A549 (cell line): ENCODE measurements at regions not wholly inside any gene's neighbourhood (a gene's known extent, or its start where the extent isn't known, plus 50 kb on each side); places are given as distances from the start of the nearest gene placed in this dataset.

Experiments used
- ATAC-seq, 2 experiments: fragments of 200-7000 bp in 1 of 2; fragments of >200 bp in 1 of 2; cut with Nextera tagmentation in 1 of 2; cut with Tn5 transposase in 1 of 2; 3 replicates each; pipeline versions ENCODE4 v1.8.0 to v1.9.1; 2018 to 2020; ENCODE audit warnings: mild to moderate bottlenecking in 1 of 2, moderate library complexity in 1 of 2
- CTCF ChIA-PET: fragments of 300-600 bp; sonication (Branson Sonifier 250); formaldehyde crosslinking; extraction: SDS; loops from one replicate; lab custom pipeline; 2021; ENCODE audit warnings: antibody characterized with exemption, inconsistent platforms; lab: Yijun Ruan, JAX
- POLR2A ChIA-PET: fragments of 350-600 bp; formaldehyde crosslinking; extraction: SDS; loops from one replicate; lab custom pipeline; 2021; ENCODE audit warnings: antibody characterized with exemption, inconsistent platforms; lab: Yijun Ruan, JAX
- DNase-seq, 2 experiments: peaks; one replicate each; pipeline versions ENCODE4 v3.0.0 to v3.0.0-alpha.2; 2011 to 2016; ENCODE audit warnings: low read depth in 1 of 2, low spot score in 1 of 2
- FAIRE-seq: peaks from 2 replicates; lab custom pipeline; 2011; peaks lifted over from hg19 to GRCh38; lab: Jason Lieb, UNC
- H3K27ac ChIP-seq, 2 experiments: fragments of >200 bp; sonication (Bioruptor Twin); formaldehyde crosslinking; 3 replicates each; pipeline ENCODE4 v1.5.1; 2016 to 2017
- H3K4me1 ChIP-seq: fragments of >200 bp; sonication (Bioruptor Twin); formaldehyde crosslinking; 3 replicates; pipeline ENCODE4 v1.6.1; 2016
- H3K4me2 ChIP-seq: fragments of >200 bp; sonication (Bioruptor Twin); formaldehyde crosslinking; 3 replicates; pipeline ENCODE4 v1.6.1; 2016
- H3K4me3 ChIP-seq: fragments of >200 bp; sonication (Bioruptor Twin); formaldehyde crosslinking; 3 replicates; pipeline ENCODE4 v1.5.1; 2016
- H3K9me3 ChIP-seq: fragments of >200 bp; sonication (Bioruptor Twin); formaldehyde crosslinking; 3 replicates; pipeline ENCODE4 v1.6.1; 2016
- ATOH8 ChIP-seq: fragments of 250-450 bp; sonication (Bioruptor Pico); IDR thresholded peaks from 2 replicates; pipeline ENCODE4 v1.5.0; 2020; ENCODE audit warnings: low read depth, mild to moderate bottlenecking, moderate library complexity
- EHF ChIP-seq: fragments of 250-450 bp; sonication (Bioruptor Pico); IDR thresholded peaks from 2 replicates; pipeline ENCODE4 v1.5.0; 2020; ENCODE audit warnings: mild to moderate bottlenecking
- EP300 ChIP-seq, 2 experiments: fragments of >200 bp; sonication (Bioruptor Twin); formaldehyde crosslinking; IDR thresholded peaks; 2 replicates in 1 of 2; 3 replicates in 1 of 2; pipeline ENCODE4 v1.6.1; 2016 to 2017
- KDM5A ChIP-seq: fragments of 200-600 bp; sonication (generic); IDR thresholded peaks from 2 replicates; pipeline ENCODE4 v1.6.1; 2016; ENCODE audit warnings: antibody characterized with exemption, mild to moderate bottlenecking
- MAFK ChIP-seq: fragments of 450-650 bp; IDR thresholded peaks from 2 replicates; pipeline ENCODE4 v1.6.1; 2014; ENCODE audit not compliant: partially characterized antibody
- NFE2L2 ChIP-seq: fragments of 150-350 bp; conservative IDR thresholded peaks from 2 replicates; pipeline ENCODE4 v1.6.1; 2014; ENCODE audit warnings: low read length
- NPAS2 ChIP-seq: fragments of 250-450 bp; sonication (Bioruptor Pico); IDR thresholded peaks from 2 replicates; pipeline ENCODE4 v1.8.0; 2022; ENCODE audit warnings: mild to moderate bottlenecking, moderate library complexity, borderline replicate concordance
- PBX3 ChIP-seq: IDR thresholded peaks from 2 replicates; pipeline ENCODE4 v1.6.1; 2012
- POLR2AphosphoS2 ChIP-seq: conservative IDR thresholded peaks from 2 replicates; pipeline ENCODE4 v1.6.1; 2012; ENCODE audit warnings: low read length, improper control_type of control experiment, inconsistent platforms
- RFX5 ChIP-seq: fragments of 450-650 bp; IDR thresholded peaks from 2 replicates; pipeline ENCODE4 v1.7.1; 2014; ENCODE audit warnings: antibody characterized with exemption, mild to moderate bottlenecking, moderate library complexity
- TFCP2L1 ChIP-seq: fragments of 250-450 bp; sonication (Bioruptor Pico); IDR thresholded peaks from 2 replicates; pipeline ENCODE4 v1.5.0; 2021; ENCODE audit warnings: mild to moderate bottlenecking
- TP53 ChIP-seq: fragments of 250-450 bp; sonication (Bioruptor Pico); IDR thresholded peaks from 2 replicates; pipeline ENCODE4 v1.5.0; 2021; ENCODE audit warnings: mild to moderate bottlenecking, moderate library complexity
- ZC3H11A ChIP-seq: fragments of 450-650 bp; IDR thresholded peaks from 2 replicates; pipeline ENCODE4 v1.6.1; 2014; ENCODE audit warnings: antibody characterized with exemption, mild to moderate bottlenecking
- WGBS: methylation state at CpG from one replicate; pipeline ENCODE4 v1.1.6; 2017; ENCODE audit errors: missing lambda C conversion rate; 5-methylcytosine and 5-hydroxymethylcytosine counted together
- TF ChIP-seq, protein P1 (sequence below): fragments of 200-600 bp; sonication (generic); IDR thresholded peaks from 2 replicates; pipeline ENCODE4 v1.6.1; 2016; ENCODE audit warnings: antibody characterized with exemption, mild to moderate bottlenecking, moderate library complexity

GRCh38 chr5:124333298-124333979 lies 413.0 kb downstream of the ZNF608 start:
- H3K4me1 ChIP-seq: no peaks in the 10 kb centered on the region
- H3K4me3 ChIP-seq: no peak overlapping the region
- ATAC-seq: no peak
- no peaks in the 10 kb centered on the region for H3K9me3 ChIP-seq
- peak; percentile 37 for TF ChIP-seq MAFK
- TF ChIP-seq EP300 (IDR thresholded peaks at IDR 0.05): no peak
- TF ChIP-seq NFE2L2: peak; percentile 68
- ChIA-PET POLR2A (no interaction called here), CTCF (interaction anchor here (1.9 kb wide), 1 partner anchor 8 kb away, joined by 4 read pairs; no protein-coding TSS in a partner anchor)
- no peak overlapping the region for H3K27ac ChIP-seq
- H3K4me2 ChIP-seq: no peak overlapping the region
- DNase-seq: no peak
- FAIRE-seq: no peak
- 41% methylated on average over 4 of the region's 4 CpGs for WGBS

GRCh38 chr5:124332273-124332672 lies 414.2 kb downstream of the ZNF608 start:
- no peak overlapping the region for H3K4me2 ChIP-seq
- ATAC-seq: no peak
- no peak overlapping the region for H3K27ac ChIP-seq
- CTCF ChIA-PET: interaction anchor here (1.9 kb wide), 1 partner anchor 9 kb away, joined by 4 read pairs; no protein-coding TSS in a partner anchor
- H3K9me3 ChIP-seq: no peaks in the 10 kb centered on the region
- 57% methylated on average over 3 of the region's 3 CpGs for WGBS
- POLR2A ChIA-PET: no interaction called here
- TF ChIP-seq TFCP2L1 (CRISPR knock-in tag): no peak
- no peak for TF ChIP-seq KDM5A
- H3K4me1 ChIP-seq: no peaks in the 10 kb centered on the region
- FAIRE-seq: no peak
- no peak overlapping the region for H3K4me3 ChIP-seq
- DNase-seq: no peak

DNA sequence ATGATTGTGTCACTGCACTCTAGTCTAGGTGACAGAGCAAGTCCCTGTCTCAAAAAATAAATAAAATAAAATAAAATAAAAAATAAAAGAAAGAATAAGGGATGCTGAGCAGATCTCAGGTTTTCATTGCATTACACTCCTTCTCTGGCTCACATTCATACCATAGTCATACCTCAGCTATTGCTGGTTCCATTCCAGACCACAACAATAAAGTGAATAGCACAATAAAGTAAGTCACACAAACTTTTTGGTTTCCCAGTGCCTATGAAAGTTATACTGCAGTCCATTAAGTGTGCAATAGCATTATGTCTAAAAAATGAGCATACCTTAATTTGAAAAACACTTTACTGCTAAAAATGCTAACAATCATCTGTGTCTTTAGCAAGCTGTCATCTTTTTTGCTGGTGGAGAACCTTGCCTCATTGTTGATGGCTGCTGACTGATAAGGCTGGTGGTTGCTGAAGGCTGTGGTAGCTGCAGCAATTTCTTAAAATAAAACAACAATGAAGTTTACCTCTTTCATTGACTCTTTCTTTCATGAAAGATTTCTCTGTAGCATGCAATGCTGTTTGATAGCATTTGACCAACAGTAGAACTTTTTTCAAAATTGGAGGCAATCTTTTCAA lies 415.7 kb downstream of the ZNF608 start:
- H3K4me3 ChIP-seq: no peak overlapping the region
- DNase-seq (no peak), ATAC-seq (no peak), FAIRE-seq (no peak)
- H3K4me2 ChIP-seq: no peak overlapping the region
- H3K27ac ChIP-seq: no peak overlapping the region
- no peaks in the 10 kb centered on the region for H3K9me3 ChIP-seq
- TF ChIP-seq NPAS2 (CRISPR knock-in tag): no peak
- no peak for TF ChIP-seq EHF (CRISPR knock-in tag)
- TF ChIP-seq PBX3: no peak
- TF ChIP-seq ZC3H11A: no peak
- TF ChIP-seq ATOH8 (CRISPR knock-in tag): no peak
- TF ChIP-seq POLR2AphosphoS2: no peak
- TF ChIP-seq, protein P1, sequence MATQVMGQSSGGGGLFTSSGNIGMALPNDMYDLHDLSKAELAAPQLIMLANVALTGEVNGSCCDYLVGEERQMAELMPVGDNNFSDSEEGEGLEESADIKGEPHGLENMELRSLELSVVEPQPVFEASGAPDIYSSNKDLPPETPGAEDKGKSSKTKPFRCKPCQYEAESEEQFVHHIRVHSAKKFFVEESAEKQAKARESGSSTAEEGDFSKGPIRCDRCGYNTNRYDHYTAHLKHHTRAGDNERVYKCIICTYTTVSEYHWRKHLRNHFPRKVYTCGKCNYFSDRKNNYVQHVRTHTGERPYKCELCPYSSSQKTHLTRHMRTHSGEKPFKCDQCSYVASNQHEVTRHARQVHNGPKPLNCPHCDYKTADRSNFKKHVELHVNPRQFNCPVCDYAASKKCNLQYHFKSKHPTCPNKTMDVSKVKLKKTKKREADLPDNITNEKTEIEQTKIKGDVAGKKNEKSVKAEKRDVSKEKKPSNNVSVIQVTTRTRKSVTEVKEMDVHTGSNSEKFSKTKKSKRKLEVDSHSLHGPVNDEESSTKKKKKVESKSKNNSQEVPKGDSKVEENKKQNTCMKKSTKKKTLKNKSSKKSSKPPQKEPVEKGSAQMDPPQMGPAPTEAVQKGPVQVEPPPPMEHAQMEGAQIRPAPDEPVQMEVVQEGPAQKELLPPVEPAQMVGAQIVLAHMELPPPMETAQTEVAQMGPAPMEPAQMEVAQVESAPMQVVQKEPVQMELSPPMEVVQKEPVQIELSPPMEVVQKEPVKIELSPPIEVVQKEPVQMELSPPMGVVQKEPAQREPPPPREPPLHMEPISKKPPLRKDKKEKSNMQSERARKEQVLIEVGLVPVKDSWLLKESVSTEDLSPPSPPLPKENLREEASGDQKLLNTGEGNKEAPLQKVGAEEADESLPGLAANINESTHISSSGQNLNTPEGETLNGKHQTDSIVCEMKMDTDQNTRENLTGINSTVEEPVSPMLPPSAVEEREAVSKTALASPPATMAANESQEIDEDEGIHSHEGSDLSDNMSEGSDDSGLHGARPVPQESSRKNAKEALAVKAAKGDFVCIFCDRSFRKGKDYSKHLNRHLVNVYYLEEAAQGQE: no peak
- no peak for TF ChIP-seq TP53 (CRISPR knock-in tag)
- TF ChIP-seq RFX5: no peak
- no peak for TF ChIP-seq EP300 (IDR thresholded peaks at IDR 0.05)
- H3K4me1 ChIP-seq: no peaks in the 10 kb centered on the region
- CTCF ChIA-PET: no interaction called here
- POLR2A ChIA-PET: no interaction called here
